MM.1S (cell line): ENCODE measurements at regions not wholly inside any gene's neighbourhood (a gene's known extent, or its start where the extent isn't known, plus 50 kb on each side); places are given as distances from the start of the nearest gene placed in this dataset.

Experiments used
- DNase-seq: peaks from one replicate; pipeline ENCODE4 v3.0.0-alpha.2; 2015
- H2AFZ ChIP-seq: fragments of 300-600 bp; sonication (generic); 2 replicates; pipeline ENCODE4 v1.6.0; 2016; ENCODE audit warnings: antibody characterized with exemption, low read length
- H3F3A ChIP-seq: fragments of 300-600 bp; sonication (generic); 2 replicates; pipeline ENCODE4 v1.6.1; 2016; ENCODE audit warnings: mild to moderate bottlenecking, antibody characterized with exemption, low read length, moderate library complexity, mixed read lengths; ENCODE audit not compliant: insufficient read depth
- H3K27ac ChIP-seq: fragments of 300-600 bp; sonication (generic); 2 replicates; pipeline ENCODE4 v1.5.1; 2016; ENCODE audit warnings: mild to moderate bottlenecking, low read length
- H3K27me3 ChIP-seq: fragments of 300-600 bp; sonication (generic); replicated peaks from 2 replicates; pipeline ENCODE4 v1.6.0; 2016; ENCODE audit warnings: low read length; ENCODE audit not compliant: insufficient read depth
- H3K36me3 ChIP-seq: fragments of 300-600 bp; sonication (generic); replicated peaks from 2 replicates; pipeline ENCODE4 v1.6.1; 2016; ENCODE audit warnings: mild to moderate bottlenecking, low read length, mixed read lengths; ENCODE audit not compliant: insufficient read depth
- H3K4me1 ChIP-seq: fragments of 300-600 bp; sonication (generic); 2 replicates; pipeline ENCODE4 v1.6.1; 2016; ENCODE audit warnings: low read length, mixed read lengths
- H3K4me2 ChIP-seq: fragments of 300-600 bp; sonication (generic); 2 replicates; pipeline ENCODE4 v1.6.0; 2016; ENCODE audit warnings: low read depth, low read length
- H3K4me3 ChIP-seq: fragments of 300-600 bp; sonication (generic); 2 replicates; pipeline ENCODE4 v1.5.1; 2016; ENCODE audit warnings: low read length, mixed read lengths
- H3K79me2 ChIP-seq: fragments of 300-600 bp; sonication (generic); 2 replicates; pipeline ENCODE4 v1.6.1; 2016; ENCODE audit warnings: mixed run types, low read length, mixed read lengths
- H3K9ac ChIP-seq: fragments of 300-600 bp; sonication (generic); 2 replicates; pipeline ENCODE4 v1.6.1; 2016; ENCODE audit warnings: low read length, mixed read lengths
- H3K9me2 ChIP-seq: fragments of 300-600 bp; sonication (generic); replicated peaks from 2 replicates; pipeline ENCODE4 v1.6.1; 2016; ENCODE audit warnings: mild to moderate bottlenecking, low read length, mixed read lengths; ENCODE audit not compliant: insufficient read depth
- H3K9me3 ChIP-seq: fragments of 300-600 bp; sonication (generic); replicated peaks from 2 replicates; pipeline ENCODE4 v1.6.1; 2016; ENCODE audit warnings: mild to moderate bottlenecking, low read length, mixed read lengths; ENCODE audit not compliant: insufficient read depth
- H4K20me1 ChIP-seq: fragments of 300-600 bp; sonication (generic); 2 replicates; pipeline ENCODE4 v1.6.1; 2016; ENCODE audit warnings: mild to moderate bottlenecking, low read length, moderate library complexity, mixed read lengths; ENCODE audit not compliant: insufficient read depth
- EZH2 ChIP-seq: fragments of 300-600 bp; sonication (generic); optimal IDR thresholded peaks from 2 replicates; pipeline ENCODE3; 2017; ENCODE audit warnings: low read depth, mild to moderate bottlenecking, antibody characterized with exemption, low read length, mixed read lengths
- EZH2phosphoT487 ChIP-seq: fragments of 300-600 bp; sonication (generic); IDR thresholded peaks from 2 replicates; pipeline ENCODE4 v1.6.1; 2018; ENCODE audit warnings: antibody characterized with exemption, low read length
- TF ChIP-seq, protein P1 (sequence below): fragments of 300-600 bp; sonication (generic); IDR thresholded peaks from 2 replicates; pipeline ENCODE4 v1.5.1; 2016; ENCODE audit warnings: antibody characterized with exemption, low read length, mixed read lengths

DNA sequence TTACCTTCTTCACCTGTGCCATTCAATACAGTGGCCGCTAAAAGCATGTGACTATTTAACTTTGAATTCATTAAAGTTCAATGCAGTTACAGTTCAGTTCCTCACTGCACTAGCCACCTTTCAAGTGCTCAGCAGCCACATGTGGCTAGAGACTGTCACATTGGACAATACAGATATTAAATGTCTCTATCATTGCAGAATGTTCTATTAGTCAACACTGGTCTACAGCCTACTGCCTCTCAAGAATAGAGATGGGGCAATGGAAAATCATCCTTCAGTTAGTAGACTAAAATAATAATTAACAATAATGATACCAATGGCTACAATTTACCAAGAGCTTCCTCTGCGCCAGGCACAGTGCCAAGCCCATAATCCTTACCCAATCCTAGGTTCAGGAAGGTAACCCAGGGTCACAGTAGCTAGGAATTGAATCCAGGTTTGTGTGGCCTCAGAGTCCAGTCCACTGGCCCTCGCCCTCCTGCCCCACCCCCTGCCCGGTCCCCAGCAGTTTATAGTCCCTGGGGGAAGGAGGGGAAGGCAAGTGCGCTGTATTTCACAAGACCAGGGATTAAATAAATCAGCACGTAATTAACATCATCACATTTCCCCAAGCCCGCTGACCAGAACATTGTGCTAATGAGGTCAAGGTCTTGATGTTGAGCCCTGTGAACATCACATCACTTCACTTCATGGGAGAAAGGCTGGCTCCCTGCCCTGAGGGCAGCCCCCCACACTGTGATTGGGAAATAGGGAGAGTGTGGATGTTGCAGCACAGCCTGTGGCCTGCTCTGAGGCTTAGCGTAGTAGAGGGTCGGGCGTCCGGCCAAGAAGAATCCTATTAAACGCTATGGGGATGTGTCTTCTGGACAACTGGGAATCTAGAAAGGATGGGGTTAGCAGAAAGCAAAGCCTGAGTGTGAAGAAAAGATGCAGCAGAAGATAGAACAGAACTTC lies 147.2 kb downstream of the VEGFA start:
- Histone ChIP-seq H3K79me2 (no peaks in the 10 kb centered on the region), H3K27ac (no peak overlapping the region), H3K9me3 (no peaks in the 10 kb centered on the region), H3K9ac (no peak overlapping the region), H3K9me2 (no peaks in the 10 kb centered on the region), H4K20me1 (no peaks in the 10 kb centered on the region), H2AFZ (no peak overlapping the region), H3K4me1 (no peaks in the 10 kb centered on the region), H3K4me3 (no peak overlapping the region), H3K4me2 (no peak overlapping the region), H3K27me3 (no peaks in the 10 kb centered on the region), H3F3A (no peaks in the 10 kb centered on the region), H3K36me3 (no peaks in the 10 kb centered on the region)
- no peak for DNase-seq
- TF ChIP-seq EZH2 (no peak), EZH2phosphoT487 (no peak)
- TF ChIP-seq, protein P1, sequence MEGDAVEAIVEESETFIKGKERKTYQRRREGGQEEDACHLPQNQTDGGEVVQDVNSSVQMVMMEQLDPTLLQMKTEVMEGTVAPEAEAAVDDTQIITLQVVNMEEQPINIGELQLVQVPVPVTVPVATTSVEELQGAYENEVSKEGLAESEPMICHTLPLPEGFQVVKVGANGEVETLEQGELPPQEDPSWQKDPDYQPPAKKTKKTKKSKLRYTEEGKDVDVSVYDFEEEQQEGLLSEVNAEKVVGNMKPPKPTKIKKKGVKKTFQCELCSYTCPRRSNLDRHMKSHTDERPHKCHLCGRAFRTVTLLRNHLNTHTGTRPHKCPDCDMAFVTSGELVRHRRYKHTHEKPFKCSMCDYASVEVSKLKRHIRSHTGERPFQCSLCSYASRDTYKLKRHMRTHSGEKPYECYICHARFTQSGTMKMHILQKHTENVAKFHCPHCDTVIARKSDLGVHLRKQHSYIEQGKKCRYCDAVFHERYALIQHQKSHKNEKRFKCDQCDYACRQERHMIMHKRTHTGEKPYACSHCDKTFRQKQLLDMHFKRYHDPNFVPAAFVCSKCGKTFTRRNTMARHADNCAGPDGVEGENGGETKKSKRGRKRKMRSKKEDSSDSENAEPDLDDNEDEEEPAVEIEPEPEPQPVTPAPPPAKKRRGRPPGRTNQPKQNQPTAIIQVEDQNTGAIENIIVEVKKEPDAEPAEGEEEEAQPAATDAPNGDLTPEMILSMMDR = no peak

DNA sequence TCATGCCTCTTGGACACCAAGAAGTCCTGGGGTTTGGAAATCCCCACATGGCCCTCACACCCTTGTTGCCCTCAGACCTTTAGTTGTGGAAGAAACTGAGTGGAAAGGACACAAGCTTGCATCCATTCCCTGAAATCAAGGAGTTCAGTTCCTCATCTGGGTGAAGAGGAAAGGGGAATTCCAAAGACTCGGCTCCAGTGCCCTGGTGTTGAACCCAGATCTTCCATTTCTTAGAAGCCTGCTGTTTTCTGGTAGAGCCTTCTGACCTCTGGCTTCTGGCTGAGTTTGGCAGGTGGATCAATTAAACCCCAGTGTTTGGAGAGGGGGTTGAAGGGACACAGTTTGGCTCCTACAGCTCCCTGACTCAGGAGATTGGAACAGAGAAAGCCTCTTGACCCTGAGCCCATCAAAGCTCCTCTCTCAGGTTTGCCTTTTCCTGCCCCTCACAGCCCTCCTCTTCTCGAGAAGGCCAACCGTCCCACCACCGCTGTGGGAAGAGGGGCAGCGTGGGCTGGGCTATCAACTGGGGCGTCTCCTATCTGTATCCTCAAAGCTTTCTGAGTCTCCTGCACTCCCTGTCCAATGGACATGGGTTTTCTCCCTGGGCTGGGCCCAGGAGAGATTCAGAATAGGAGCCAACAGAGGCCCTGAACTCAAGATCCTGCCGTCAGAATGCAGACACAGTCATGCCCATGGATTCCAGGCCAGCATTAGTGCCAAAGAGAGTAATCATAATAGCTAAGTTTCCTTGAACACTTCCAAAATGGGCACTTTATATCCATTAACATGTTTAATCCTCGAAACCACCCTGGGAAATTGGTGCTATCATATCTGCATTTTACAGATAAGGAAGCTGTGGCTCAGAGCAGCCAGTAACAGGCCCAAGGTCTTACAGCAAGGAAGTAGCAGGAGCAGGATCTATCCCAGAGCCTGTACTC lies 146.2 kb downstream of the VEGFA start:
- no peak overlapping the region for H3K4me3 ChIP-seq
- no peak for DNase-seq
- no peak overlapping the region for H3K4me2 ChIP-seq

DNA sequence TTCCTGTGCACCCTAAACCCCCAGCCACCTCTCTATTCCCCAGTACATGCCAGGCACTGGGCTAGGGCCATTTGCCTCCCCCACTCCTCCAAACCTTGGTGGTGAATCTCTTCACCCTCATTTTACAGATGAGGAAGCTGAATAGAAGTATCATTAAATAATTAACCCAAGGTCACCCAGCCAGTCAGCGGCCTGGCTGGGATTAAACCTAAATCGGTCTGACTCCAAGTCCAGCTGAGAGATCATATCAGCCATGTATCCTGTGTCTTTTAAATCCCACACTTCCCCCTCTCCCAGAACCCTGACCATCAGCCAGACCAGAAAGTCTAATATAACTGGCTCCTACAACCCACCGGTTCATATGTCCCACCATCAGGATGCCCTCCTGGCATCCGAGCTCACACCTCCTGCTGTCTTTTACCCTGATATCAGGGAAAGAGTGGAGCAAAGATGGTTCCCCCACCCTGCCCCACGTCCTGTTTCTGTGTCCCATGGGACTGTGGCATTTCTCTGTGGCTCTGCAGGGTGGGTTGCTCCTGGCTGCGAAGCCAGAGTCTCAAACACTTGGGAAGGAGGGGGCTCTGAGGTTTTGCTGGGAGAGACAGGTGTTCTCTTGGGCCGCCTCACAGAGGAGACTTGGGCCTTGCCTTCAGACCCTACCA lies 145.3 kb downstream of the VEGFA start:
- Histone ChIP-seq H3K79me2 (no peaks in the 10 kb centered on the region), H3K4me3 (no peak overlapping the region), H3K9me3 (no peaks in the 10 kb centered on the region), H3K9me2 (no peaks in the 10 kb centered on the region), H3K4me1 (no peaks in the 10 kb centered on the region), H2AFZ (no peak overlapping the region), H3K4me2 (no peak overlapping the region), H3K27ac (no peak overlapping the region), H3K36me3 (no peaks in the 10 kb centered on the region), H3K27me3 (no peaks in the 10 kb centered on the region), H3F3A (no peaks in the 10 kb centered on the region), H3K9ac (no peak overlapping the region), H4K20me1 (no peaks in the 10 kb centered on the region)
- no peak for DNase-seq
- TF ChIP-seq EZH2phosphoT487 = no peak
- TF ChIP-seq EZH2 = no peak
- TF ChIP-seq, protein P1 = no peak

More for the DNA sequence above, 146.2 kb downstream of the VEGFA start:
- Histone ChIP-seq H2AFZ (no peak overlapping the region), H3K27me3 (no peaks in the 10 kb centered on the region), H3K9me3 (no peaks in the 10 kb centered on the region), H3K9ac (no peak overlapping the region), H4K20me1 (no peaks in the 10 kb centered on the region), H3K9me2 (no peaks in the 10 kb centered on the region), H3K79me2 (no peaks in the 10 kb centered on the region), H3K27ac (no peak overlapping the region), H3K4me1 (no peaks in the 10 kb centered on the region), H3F3A (no peaks in the 10 kb centered on the region), H3K36me3 (no peaks in the 10 kb centered on the region)
- TF ChIP-seq EZH2 (no peak), EZH2phosphoT487 (no peak)
- TF ChIP-seq, protein P1 = no peak
